ENCODE measurements at regions not wholly inside any gene's neighbourhood (a gene's known extent, or its start where the extent isn't known, plus 50 kb on each side); places are given as distances from the start of the nearest gene placed in this dataset.
"Not testable (repeated sequence)": the region's sequence is repeated elsewhere in the genome, so short reads cannot be mapped to it uniquely, and the experiment has no call there.

DNA sequence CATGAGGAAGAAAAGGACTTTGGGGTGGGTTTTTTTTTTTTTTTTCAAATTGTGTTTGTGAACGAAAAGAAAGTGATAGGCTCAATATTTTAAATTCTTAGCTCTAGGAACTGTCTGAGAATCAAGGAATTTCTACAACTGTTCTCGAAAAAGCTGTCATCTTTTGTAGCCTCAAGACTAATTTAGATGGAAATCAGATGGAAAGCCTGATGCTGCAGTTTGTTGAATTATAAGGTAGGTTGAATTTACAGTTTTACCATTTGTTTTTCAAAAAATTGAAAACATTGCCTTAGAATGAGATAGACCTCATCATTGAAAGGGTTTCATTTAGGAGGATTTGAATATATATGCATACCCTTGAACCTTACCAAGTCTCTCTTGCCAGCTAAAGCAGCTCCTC lies 109.3 kb upstream of the TRHDE start:
- H3K27me3 ChIP-seq (replicated peaks; ENCODE audit: control insufficient read depth, insufficient read depth, low read length) = no peaks in the 10 kb centered on the region
- no peak for DNase-seq (ENCODE audit: low read depth)
- no peak overlapping the region for H3K9ac ChIP-seq (ENCODE audit: low read length)
- H3K4me3 ChIP-seq (ENCODE audit: low read length) = no peak overlapping the region
- no peaks in the 10 kb centered on the region for H3K9me3 ChIP-seq (ENCODE audit: control insufficient read depth, low read length)
- H3K4me1 ChIP-seq (ENCODE audit: control insufficient read depth, insufficient read depth, low read length) = no peaks in the 10 kb centered on the region
- H3K36me3 ChIP-seq (ENCODE audit: control insufficient read depth, insufficient read depth, low read length, severe bottlenecking) = no peaks in the 10 kb centered on the region

DNA sequence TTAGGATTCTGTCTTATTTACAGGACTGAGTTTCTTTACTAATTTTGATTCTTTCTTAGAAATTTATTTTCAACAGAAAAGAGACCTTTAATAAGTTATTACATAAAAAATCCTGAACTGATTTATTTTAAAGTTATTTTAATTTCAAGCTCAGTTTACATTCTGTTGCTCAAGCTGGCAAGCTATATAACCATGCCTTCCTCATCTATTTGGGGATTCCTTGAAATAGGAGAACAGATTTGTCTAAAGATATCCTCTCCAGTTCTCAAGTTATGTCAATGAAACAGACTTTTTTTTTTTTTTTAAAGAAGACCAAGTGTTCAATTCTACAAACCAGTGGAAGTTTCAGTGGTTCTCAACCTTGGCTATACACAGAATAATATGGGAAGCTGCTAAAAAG lies 103.3 kb upstream of the TRHDE start:
- Histone ChIP-seq H3K4me3 (ENCODE audit: low read length) (no peak overlapping the region), H3K9ac (ENCODE audit: low read length) (no peak overlapping the region), H3K27me3 (replicated peaks; ENCODE audit: control insufficient read depth, insufficient read depth, low read length) (no peaks in the 10 kb centered on the region), H3K9me3 (ENCODE audit: control insufficient read depth, low read length) (no peaks in the 10 kb centered on the region), H3K4me1 (ENCODE audit: control insufficient read depth, insufficient read depth, low read length) (no peaks in the 10 kb centered on the region), H3K36me3 (ENCODE audit: control insufficient read depth, insufficient read depth, low read length, severe bottlenecking) (no peaks in the 10 kb centered on the region)
- DNase-seq (ENCODE audit: low read depth) = no peak

- H3K9ac ChIP-seq (ENCODE audit: low read length) = no peak overlapping the region
- H3K9me3 ChIP-seq (ENCODE audit: control insufficient read depth, low read length) = no peaks in the 10 kb centered on the region
- no peaks in the 10 kb centered on the region for H3K4me1 ChIP-seq (ENCODE audit: control insufficient read depth, insufficient read depth, low read length)
- H3K36me3 ChIP-seq (ENCODE audit: control insufficient read depth, insufficient read depth, low read length, severe bottlenecking) = no peaks in the 10 kb centered on the region
- H3K4me3 ChIP-seq (ENCODE audit: low read length) = no peak overlapping the region
- H3K27me3 ChIP-seq (replicated peaks; ENCODE audit: control insufficient read depth, insufficient read depth, low read length) = no peaks in the 10 kb centered on the region
- DNase-seq (ENCODE audit: low read depth) = no peak
Measured at GRCh38 chr12:72173974-72174373, 98.2 kb upstream of the TRHDE start.

DNA sequence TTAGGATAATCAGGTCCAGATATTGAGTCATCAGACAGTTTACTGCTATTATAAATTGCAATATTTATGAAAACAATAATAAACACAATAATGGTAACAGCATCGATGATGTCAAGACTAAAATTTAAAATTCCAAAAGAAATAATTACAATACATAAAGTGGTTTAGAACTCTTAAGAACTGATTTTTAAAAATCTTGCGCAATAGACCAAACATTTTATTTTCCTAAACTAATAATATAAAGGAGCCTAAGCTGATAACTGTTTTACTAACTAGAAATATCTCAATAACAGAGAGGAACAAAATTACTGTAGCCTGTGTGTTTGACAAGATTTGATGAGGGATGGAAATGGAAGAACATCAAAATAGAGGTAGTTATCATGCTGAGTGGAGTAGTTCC lies 93.9 kb upstream of the TRHDE start:
- DNase-seq (ENCODE audit: low read depth) = no peak
- no peak overlapping the region for H3K4me3 ChIP-seq (ENCODE audit: low read length)
- no peaks in the 10 kb centered on the region for H3K36me3 ChIP-seq (ENCODE audit: control insufficient read depth, insufficient read depth, low read length, severe bottlenecking)

DNA sequence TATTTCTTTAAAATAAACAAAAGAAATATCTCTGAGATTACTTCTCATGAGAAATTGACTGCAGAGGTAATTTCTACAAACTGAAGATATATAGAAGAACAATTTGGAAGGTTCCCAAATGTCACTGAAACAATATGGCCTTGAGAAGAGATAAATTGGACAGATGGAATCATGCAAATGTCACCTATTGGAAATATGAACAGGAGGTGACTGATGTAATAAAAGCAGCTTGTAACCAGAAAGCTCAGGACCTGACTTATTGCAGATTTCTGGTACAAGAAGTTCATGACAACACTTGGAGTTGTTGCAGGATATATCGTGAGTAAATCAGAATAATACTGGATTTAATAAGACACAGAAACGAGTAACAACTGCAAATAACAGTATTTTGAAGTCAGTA lies 93.3 kb upstream of the TRHDE start:
- no peaks in the 10 kb centered on the region for H3K27me3 ChIP-seq (replicated peaks; ENCODE audit: control insufficient read depth, insufficient read depth, low read length)
- no peaks in the 10 kb centered on the region for H3K4me1 ChIP-seq (ENCODE audit: control insufficient read depth, insufficient read depth, low read length)
- H3K36me3 ChIP-seq (ENCODE audit: control insufficient read depth, insufficient read depth, low read length, severe bottlenecking) = no peaks in the 10 kb centered on the region
- H3K4me3 ChIP-seq (ENCODE audit: low read length) = no peak overlapping the region
- no peak for DNase-seq (ENCODE audit: low read depth)
- H3K9me3 ChIP-seq (ENCODE audit: control insufficient read depth, low read length) = no peaks in the 10 kb centered on the region
- H3K9ac ChIP-seq (ENCODE audit: low read length) = no peak overlapping the region

More for the DNA sequence above, 93.9 kb upstream of the TRHDE start:
- H3K9ac ChIP-seq (ENCODE audit: low read length) = no peak overlapping the region
- H3K27me3 ChIP-seq (replicated peaks; ENCODE audit: control insufficient read depth, insufficient read depth, low read length) = no peaks in the 10 kb centered on the region
- H3K4me1 ChIP-seq (ENCODE audit: control insufficient read depth, insufficient read depth, low read length) = no peaks in the 10 kb centered on the region
- no peaks in the 10 kb centered on the region for H3K9me3 ChIP-seq (ENCODE audit: control insufficient read depth, low read length)

GRCh38 chr12:72179841-72180240 lies 92.3 kb upstream of the TRHDE start:
- H3K27me3 ChIP-seq (replicated peaks; ENCODE audit: control insufficient read depth, insufficient read depth, low read length) = no peaks in the 10 kb centered on the region
- no peaks in the 10 kb centered on the region for H3K9me3 ChIP-seq (ENCODE audit: control insufficient read depth, low read length)
- H3K4me1 ChIP-seq (ENCODE audit: control insufficient read depth, insufficient read depth, low read length) = no peaks in the 10 kb centered on the region
- H3K4me3 ChIP-seq (ENCODE audit: low read length) = no peak overlapping the region
- no peak overlapping the region for H3K9ac ChIP-seq (ENCODE audit: low read length)
- H3K36me3 ChIP-seq (ENCODE audit: control insufficient read depth, insufficient read depth, low read length, severe bottlenecking) = no peaks in the 10 kb centered on the region
- no peak for DNase-seq (ENCODE audit: low read depth)

GRCh38 chr12:72184971-72185533 lies 87.1 kb upstream of the TRHDE start:
- not testable (repeated sequence) for H3K27me3 ChIP-seq (replicated peaks; ENCODE audit: control insufficient read depth, insufficient read depth, low read length); H3K9ac ChIP-seq (ENCODE audit: low read length); H3K4me1 ChIP-seq (ENCODE audit: control insufficient read depth, insufficient read depth, low read length); DNase-seq (ENCODE audit: low read depth); H3K4me3 ChIP-seq (ENCODE audit: low read length); H3K9me3 ChIP-seq (ENCODE audit: control insufficient read depth, low read length); H3K36me3 ChIP-seq (ENCODE audit: control insufficient read depth, insufficient read depth, low read length, severe bottlenecking)

DNA sequence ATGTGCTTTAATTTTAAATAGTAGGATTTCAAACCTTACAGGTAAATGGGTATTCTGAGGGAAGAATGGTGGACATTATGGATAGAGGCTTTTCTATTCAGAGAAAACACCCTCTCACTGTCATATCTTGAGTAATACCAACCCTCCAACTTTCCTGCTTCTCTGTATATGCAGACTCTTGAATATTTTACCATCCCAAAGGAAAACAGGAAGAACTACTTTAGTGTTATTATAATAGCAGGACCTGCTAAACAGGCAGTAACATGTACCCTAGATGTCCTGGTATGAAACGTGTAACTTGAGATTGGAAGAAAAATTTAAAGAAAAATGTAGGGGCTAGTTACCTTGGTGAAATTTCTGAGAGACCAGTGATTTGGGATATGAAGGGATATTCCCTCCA lies 82.9 kb upstream of the TRHDE start:
- H3K4me1 ChIP-seq (ENCODE audit: control insufficient read depth, insufficient read depth, low read length) = no peaks in the 10 kb centered on the region
- H3K27me3 ChIP-seq (replicated peaks; ENCODE audit: control insufficient read depth, insufficient read depth, low read length) = no peaks in the 10 kb centered on the region
- H3K9me3 ChIP-seq (ENCODE audit: control insufficient read depth, low read length) = no peaks in the 10 kb centered on the region
- no peak for DNase-seq (ENCODE audit: low read depth)
- H3K4me3 ChIP-seq (ENCODE audit: low read length) = no peak overlapping the region
- no peak overlapping the region for H3K9ac ChIP-seq (ENCODE audit: low read length)
- no peaks in the 10 kb centered on the region for H3K36me3 ChIP-seq (ENCODE audit: control insufficient read depth, insufficient read depth, low read length, severe bottlenecking)

- Histone ChIP-seq H3K4me3 (ENCODE audit: low read length) (no peak overlapping the region), H3K27me3 (replicated peaks; ENCODE audit: control insufficient read depth, insufficient read depth, low read length) (no peaks in the 10 kb centered on the region), H3K4me1 (ENCODE audit: control insufficient read depth, insufficient read depth, low read length) (no peaks in the 10 kb centered on the region), H3K9ac (ENCODE audit: low read length) (no peak overlapping the region), H3K9me3 (ENCODE audit: control insufficient read depth, low read length) (peaks cover 5% of the 10 kb centered on the region), H3K36me3 (ENCODE audit: control insufficient read depth, insufficient read depth, low read length, severe bottlenecking) (no peaks in the 10 kb centered on the region)
- DNase-seq (ENCODE audit: low read depth) = no peak
Measured at GRCh38 chr12:72191761-72192160, 80.4 kb upstream of the TRHDE start.

DNA sequence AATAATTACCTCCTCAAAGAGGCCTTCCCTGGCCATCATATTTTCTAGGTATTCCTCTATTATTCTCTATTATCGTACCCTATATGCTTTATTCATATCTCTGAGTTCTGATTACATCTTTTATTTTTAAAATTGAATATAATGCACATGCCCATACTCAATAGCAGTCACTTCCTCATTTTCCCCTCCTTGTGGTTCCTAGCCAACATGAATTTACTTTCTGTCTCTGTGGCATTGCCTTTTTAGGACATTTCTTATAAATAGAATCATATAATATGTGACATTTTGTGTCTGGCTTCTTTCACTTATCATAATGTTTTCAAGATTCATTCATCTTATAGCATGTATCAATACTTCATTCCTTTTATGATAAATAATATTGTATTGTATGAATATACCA lies 74.4 kb upstream of the TRHDE start:
- H3K27me3 ChIP-seq (replicated peaks; ENCODE audit: control insufficient read depth, insufficient read depth, low read length) = no peaks in the 10 kb centered on the region
- no peak for DNase-seq (ENCODE audit: low read depth)

DNA sequence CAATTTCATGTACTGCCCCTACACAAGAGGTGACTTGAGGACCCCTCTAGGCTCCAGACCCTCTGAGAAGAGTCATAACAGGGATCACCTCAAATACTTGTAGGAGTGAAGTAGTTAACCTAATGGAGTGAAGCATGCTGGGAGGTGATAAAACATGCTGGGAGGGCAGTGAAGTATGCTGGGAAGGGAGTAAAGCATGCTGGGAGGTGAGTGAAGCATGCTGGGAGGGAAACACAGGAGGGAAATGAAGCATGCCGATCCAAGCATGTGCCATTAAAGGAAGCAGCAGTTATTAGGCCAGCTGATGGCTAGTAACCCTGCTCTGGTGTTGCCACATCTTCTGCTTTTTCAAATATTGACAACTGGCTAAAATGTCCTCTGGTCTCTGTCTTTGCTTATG lies 70.7 kb upstream of the TRHDE start:
- Histone ChIP-seq H3K4me1 (ENCODE audit: control insufficient read depth, insufficient read depth, low read length) (no peaks in the 10 kb centered on the region), H3K9me3 (ENCODE audit: control insufficient read depth, low read length) (no peaks in the 10 kb centered on the region), H3K4me3 (ENCODE audit: low read length) (no peak overlapping the region), H3K9ac (ENCODE audit: low read length) (no peak overlapping the region), H3K36me3 (ENCODE audit: control insufficient read depth, insufficient read depth, low read length, severe bottlenecking) (no peaks in the 10 kb centered on the region), H3K27me3 (replicated peaks; ENCODE audit: control insufficient read depth, insufficient read depth, low read length) (no peaks in the 10 kb centered on the region)
- no peak for DNase-seq (ENCODE audit: low read depth)

More for the DNA sequence above, 74.4 kb upstream of the TRHDE start:
- Histone ChIP-seq H3K4me3 (ENCODE audit: low read length) (no peak overlapping the region), H3K4me1 (ENCODE audit: control insufficient read depth, insufficient read depth, low read length) (no peaks in the 10 kb centered on the region), H3K9me3 (ENCODE audit: control insufficient read depth, low read length) (peaks cover 5% of the 10 kb centered on the region), H3K9ac (ENCODE audit: low read length) (no peak overlapping the region), H3K36me3 (ENCODE audit: control insufficient read depth, insufficient read depth, low read length, severe bottlenecking) (no peaks in the 10 kb centered on the region)

- Histone ChIP-seq H3K4me1 (ENCODE audit: control insufficient read depth, insufficient read depth, low read length) (no peaks in the 10 kb centered on the region), H3K4me3 (ENCODE audit: low read length) (no peak overlapping the region)
- DNase-seq (ENCODE audit: low read depth) = no peak
Measured at GRCh38 chr12:72203764-72204335, 68.3 kb upstream of the TRHDE start.

More at GRCh38 chr12:72203764-72204335, 68.3 kb upstream of the TRHDE start:
- Histone ChIP-seq H3K9ac (ENCODE audit: low read length) (no peak overlapping the region), H3K36me3 (ENCODE audit: control insufficient read depth, insufficient read depth, low read length, severe bottlenecking) (no peaks in the 10 kb centered on the region), H3K9me3 (ENCODE audit: control insufficient read depth, low read length) (no peaks in the 10 kb centered on the region), H3K27me3 (replicated peaks; ENCODE audit: control insufficient read depth, insufficient read depth, low read length) (no peaks in the 10 kb centered on the region)

Measured in adipocyte (in vitro differentiated cells).